Stimulated activated CD8-positive, alpha-beta memory T cell treated with anti-CD3 and anti-CD28 coated beads, Interleukin-15, amount 100 ng/mL, for 4 hours (primary cell): ENCODE measurements at regions not wholly inside any gene's neighbourhood (a gene's known extent, or its start where the extent isn't known, plus 50 kb on each side); places are given as distances from the start of the nearest gene placed in this dataset.
"Not testable (repeated sequence)": the region's sequence is repeated elsewhere in the genome, so short reads cannot be mapped to it uniquely, and the experiment has no call there.

Source experiments
- DNase-seq, 2 donors: peaks; one replicate each; pipeline ENCODE4 v3.0.0-alpha.2; 2020; ENCODE audit warnings: low read depth in 2 of 2

GRCh38 chr2:13681936-13682335 is 950.6 kb upstream of the LRATD1 start:
- no peak for DNase-seq

DNA sequence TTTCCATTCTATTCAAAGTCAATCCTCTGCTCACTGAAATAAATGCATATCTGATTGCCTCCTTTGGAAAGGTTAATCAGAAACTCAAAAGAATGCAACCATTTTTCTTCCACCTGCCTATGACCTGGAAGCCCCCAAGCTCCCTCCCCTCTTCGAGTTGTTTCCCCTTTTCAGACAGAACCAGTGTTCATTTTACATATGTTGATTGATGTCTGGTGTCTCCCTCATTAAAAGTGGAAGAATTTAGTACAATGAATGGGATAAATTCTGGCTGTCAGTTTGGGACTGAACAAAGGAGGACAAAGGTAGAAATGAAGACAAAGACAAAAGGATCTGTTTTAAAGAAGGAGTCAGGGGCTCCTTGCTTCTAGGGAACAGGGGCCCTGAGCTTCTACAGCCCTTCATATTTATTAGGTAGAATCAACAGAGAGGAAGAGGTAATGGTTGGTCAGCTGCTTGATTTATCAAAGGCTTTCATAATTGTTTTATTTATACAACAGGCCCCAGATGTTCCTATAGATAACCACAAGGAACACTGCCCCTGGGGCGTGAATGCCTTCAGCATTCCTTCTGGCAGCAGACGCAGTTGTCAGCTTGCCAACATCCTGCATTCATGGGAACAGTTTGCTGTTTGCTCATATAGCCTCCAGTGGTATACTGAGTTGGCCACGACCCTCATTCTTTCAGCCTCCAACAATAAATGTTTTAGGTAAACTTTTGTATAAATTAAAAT is 949.8 kb upstream of the LRATD1 start:
- DNase-seq = no peak

- no peak for DNase-seq
These were observed 946.3 kb upstream of the LRATD1 start for GRCh38 chr2:13686262-13686661.

DNA sequence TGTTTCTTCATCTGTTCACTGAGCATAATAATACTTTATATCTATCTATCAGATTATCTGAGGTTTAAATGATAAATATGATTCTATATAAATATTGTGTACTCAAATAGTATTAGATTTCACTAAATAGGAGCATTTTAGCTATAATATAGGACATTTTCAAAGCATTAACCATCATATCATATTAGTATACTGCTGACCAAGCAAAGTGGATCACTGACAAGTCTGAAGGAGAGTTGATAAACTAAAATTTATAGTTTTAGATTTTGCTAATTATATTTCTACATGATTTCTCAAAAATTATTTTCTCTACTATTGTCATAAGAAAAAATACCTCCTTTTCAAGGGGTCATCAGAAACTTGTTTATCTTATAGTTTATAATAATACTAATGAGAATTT is 937.8 kb upstream of the LRATD1 start:
- DNase-seq = no peak

- DNase-seq = no peak
These were observed 935.9 kb upstream of the LRATD1 start for GRCh38 chr2:13696601-13697000.

- DNase-seq = no peak
These were observed 933.7 kb upstream of the LRATD1 start for GRCh38 chr2:13698847-13699246.

DNA sequence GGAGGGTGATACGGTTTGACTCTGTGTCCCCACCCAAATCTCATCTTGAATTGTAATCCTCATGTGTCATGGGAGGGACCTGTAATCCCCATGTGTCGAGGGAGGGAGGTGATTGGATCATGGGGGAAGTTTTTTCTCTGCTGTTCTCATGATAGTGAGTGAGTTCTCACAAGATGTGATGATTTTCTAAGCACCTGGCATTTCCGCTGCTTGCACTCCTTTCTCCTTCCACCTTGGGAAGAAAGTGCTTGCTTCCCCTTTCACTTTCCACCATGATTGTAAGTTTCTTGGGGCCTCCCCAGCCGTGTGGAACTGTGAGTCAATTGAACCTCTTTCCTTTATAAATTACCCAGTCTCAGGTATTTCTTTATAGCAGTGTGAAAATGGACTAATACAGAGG is 932.6 kb upstream of the LRATD1 start:
- DNase-seq = not testable (repeated sequence)

- DNase-seq = no peak
These were observed 921.4 kb upstream of the LRATD1 start for GRCh38 chr2:13711154-13711553.

DNA sequence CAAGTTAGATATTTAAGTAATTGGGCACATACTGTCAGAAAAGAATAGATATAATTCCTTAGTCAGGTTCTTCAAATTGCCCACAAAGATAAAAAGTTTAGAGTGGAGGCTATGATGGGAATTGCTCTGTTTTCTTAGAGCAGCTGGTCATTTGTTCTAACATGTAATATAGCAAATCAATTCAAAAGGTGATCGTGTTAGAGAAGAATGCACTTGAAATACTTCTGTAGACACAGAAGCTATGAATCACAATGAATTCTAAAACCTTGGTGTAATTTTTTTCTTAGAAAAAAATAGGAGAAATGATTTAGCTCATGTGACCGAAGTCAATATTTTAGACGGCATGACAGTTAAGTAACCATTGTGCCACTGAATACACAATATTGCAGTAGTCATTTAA is 918.1 kb upstream of the LRATD1 start:
- no peak for DNase-seq

- DNase-seq = no peak
These were observed 906.6 kb upstream of the LRATD1 start for GRCh38 chr2:13725945-13726344.

DNA sequence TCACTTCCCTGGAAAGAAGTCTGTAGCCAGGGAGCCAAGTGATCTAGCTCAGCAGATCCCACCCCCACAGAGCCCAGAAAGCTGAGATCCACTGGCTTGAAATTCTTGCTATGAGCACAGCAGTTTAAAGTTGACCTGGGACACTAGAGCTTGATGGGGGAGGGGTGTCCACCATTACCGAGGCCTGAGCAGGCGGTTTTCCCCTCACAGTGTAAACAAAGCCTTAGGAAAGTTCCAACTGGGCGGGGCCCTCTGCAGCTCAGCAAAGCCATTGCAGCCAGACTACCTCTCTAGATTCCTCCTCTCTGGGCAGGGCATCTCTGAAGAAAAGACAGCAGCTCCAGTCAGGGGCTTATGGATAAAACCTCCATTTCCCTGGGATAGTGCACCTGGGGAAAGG is 887.2 kb upstream of the LRATD1 start:
- no peak for DNase-seq

GRCh38 chr2:13751955-13752354 is 880.6 kb upstream of the LRATD1 start:
- no peak for DNase-seq

GRCh38 chr2:13758412-13758811 is 874.1 kb upstream of the LRATD1 start:
- no peak for DNase-seq

DNA sequence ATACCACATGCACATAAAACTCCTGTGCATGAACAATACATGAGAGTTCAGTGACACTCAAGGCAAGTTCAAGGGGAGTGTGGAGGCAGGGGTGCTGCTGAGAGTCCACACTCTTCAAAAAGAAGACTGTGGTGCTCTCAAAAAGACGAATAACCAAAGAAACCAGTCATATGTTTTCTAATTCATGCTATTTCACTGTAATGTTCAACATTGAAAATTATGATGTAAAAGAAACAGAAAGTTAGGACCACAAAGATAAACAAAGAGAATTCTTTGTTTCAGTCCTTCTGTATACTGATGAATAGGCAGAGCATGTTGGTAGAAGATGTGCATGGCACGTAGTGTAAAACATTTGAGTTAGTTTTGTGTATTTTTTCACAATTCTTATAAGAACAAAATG is 864.2 kb upstream of the LRATD1 start:
- no peak for DNase-seq

- DNase-seq = no peak
These were observed 862.2 kb upstream of the LRATD1 start for GRCh38 chr2:13770279-13770678.

DNA sequence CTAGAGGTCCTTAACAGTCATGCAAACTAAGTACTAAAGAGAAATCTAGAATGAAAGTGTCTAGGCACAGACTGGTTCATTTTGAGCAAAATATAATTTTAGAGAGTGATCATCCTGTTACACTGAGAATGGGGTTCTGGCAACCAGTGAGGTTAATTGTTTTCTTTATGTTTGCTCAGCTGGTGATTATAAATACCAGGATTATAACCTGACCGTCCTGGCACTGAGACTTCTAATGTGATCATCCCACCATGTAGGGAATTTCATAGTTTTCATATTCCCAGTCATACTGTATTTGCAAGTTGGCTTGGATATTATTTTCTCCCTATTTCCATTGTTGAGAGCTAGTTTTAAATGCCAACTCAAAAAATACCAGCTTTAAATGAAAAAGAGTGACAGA is 852.5 kb upstream of the LRATD1 start:
- no peak for DNase-seq

- DNase-seq = no peak
These were observed 841.4 kb upstream of the LRATD1 start for GRCh38 chr2:13791019-13791547.

- DNase-seq = no peak
These were observed 826.0 kb upstream of the LRATD1 start for GRCh38 chr2:13806539-13806938.

GRCh38 chr2:13813236-13813635 is 819.3 kb upstream of the LRATD1 start:
- no peak for DNase-seq

- DNase-seq = no peak
These were observed 814.5 kb upstream of the LRATD1 start for GRCh38 chr2:13818002-13818401.

GRCh38 chr2:13819896-13820295 is 812.6 kb upstream of the LRATD1 start:
- DNase-seq = no peak

GRCh38 chr2:13821255-13821880 is 811.1 kb upstream of the LRATD1 start:
- no peak for DNase-seq

DNA sequence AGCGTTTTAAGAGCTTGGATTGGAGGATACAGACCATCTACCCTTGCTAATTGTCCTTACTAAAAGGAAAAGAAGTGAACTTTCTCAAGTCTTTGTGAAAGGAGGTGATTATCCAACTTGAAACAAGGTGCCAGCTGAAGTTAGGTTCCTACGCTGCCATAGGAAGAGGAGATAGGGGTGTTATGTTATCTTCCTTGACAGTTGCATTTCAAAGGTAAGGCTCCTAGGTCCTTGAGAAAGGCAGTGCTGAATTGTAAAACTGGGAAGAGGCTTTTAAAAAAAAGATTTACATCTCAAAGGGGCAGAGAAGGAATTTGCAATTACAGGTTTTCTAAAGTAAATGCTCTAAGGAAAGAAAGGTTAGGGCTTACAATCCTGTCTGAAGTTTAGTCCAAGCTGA is 810.2 kb upstream of the LRATD1 start:
- DNase-seq = no peak
